DMS79 treated with DMSO at 0.1 percent for 48 hours (cell line): ENCODE measurements at regions not wholly inside any gene's neighbourhood (a gene's known extent, or its start where the extent isn't known, plus 50 kb on each side); places are given as distances from the start of the nearest gene placed in this dataset.

ENCODE experiments used
- DNase-seq: peaks from one replicate; lab custom pipeline; 2025; lab: John Stamatoyannopoulos, UW

DNA sequence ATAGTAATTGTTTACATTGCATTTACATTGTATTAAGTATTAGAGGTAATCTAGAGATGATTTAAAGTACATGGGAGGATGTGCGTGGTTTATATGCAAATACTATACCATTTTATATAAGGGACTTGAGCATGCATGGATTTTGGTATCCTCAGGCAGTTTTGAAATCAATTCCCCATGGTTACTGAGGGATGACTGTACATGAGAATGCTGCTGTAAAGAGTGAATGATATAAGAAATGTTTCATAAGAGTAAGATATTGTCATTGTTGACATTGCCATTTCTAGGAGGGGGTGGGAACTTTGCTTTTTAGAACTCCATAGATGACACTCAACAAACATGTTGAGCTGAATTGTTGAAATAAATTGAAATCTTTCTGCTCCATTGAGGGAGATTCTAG lies 185.0 kb downstream of the SEMA6A start:
- no peak for DNase-seq

- DNase-seq, result no peak
Measured at GRCh38 chr5:116388564-116389258, 185.9 kb downstream of the SEMA6A start.

- DNase-seq, result no peak
Measured at GRCh38 chr5:116387738-116388137, 186.9 kb downstream of the SEMA6A start.

- no peak for DNase-seq
Measured at GRCh38 chr5:116386633-116387032, 188.0 kb downstream of the SEMA6A start.

- DNase-seq, result no peak
Measured at GRCh38 chr5:116382874-116383266, 191.8 kb downstream of the SEMA6A start.

DNA sequence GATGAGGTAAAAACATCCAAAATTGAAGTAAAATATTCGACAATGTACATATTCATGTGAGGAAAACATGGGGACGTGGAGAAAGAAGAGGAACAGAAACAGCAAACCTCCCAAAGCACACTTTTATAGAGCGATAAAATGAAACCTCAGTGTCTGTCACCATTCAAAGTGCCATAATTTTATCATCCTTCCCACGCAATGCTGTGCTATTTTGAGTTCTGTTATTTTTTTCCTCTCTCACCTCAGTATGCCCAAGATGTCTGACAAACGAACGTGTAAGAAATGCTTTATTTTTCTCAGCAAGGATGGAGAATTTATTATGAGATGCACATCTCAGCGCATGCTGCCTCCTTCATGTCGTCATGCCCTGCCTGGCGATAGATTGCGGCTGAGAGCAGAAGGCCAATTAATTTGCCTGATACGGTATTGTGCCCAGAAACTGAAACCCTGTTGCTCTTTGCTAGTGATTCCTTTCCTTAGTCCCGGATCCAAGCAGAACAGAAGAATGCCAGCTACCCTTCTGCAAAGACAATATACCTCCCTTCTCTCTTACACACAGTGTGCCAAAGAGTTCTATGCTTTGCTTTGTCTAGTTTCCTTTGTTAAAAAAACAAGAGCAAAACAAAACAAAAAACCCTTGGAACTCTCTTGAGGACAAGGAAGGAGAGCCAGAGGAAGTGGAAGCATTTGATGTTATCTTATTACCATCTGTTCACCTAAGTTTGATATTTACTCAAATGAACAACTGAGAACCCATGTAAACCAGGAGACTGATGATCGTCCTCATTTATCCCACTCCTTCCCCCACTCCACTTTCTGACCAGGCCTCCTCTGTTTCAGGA lies 192.4 kb downstream of the SEMA6A start:
- DNase-seq, result no peak

DNA sequence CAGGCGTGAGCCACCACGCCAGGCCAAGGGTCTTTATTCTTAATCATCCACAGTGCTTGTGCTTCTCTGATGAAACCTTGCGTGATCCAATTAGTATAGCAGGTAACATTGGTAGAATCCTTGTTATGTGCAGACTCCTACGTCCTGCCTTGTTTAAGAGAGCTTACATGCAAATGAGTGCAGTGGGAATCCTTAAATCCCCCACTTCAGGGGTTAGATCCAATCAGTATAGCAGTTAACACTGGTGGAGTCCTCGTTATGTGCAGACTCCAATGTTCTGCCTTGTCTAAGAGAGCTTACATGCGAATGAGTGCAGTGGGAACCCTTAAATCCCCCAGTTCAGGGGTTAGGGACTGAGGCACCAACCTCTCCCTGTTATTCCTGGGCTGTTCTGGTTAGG lies 193.4 kb downstream of the SEMA6A start:
- no peak for DNase-seq

DNA sequence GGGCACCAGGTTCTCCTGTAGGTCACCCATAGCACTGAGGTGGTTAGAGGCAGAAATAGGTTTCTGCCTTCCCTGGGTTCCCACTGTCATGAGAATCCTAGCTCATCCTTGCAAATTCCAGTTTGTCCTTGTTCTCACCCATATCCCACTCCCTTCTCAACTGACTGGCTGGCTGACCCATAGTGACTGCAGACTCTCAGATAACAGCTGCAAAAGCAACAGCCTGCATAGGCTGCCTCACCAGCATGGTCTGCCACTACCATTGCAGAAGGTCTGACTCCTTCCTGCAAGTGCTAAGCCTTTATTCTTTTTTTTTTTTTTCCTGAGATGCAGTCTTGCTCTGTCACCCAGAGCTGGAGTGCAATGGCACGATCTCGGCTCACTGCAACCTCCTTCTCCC lies 194.0 kb downstream of the SEMA6A start:
- DNase-seq, result no peak

DNA sequence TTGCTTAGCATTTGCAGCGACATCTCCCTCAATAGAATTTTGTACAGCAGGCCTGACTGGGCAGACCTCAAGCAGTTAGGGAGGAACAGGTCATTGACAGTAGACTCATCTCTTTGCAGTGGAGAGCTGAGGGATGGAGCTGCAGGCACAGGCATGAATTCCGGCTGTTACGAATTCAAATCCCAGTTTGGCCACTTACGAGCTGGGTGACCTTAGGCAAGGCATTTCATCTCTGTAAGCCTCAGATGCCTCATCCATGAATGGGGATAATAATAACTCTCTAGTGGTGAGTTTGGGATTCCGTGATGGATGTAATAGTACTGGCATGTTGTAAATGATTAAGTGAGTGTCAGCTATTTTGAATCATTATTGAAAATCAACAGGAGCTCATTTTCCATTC lies 195.3 kb downstream of the SEMA6A start:
- no peak for DNase-seq

DNA sequence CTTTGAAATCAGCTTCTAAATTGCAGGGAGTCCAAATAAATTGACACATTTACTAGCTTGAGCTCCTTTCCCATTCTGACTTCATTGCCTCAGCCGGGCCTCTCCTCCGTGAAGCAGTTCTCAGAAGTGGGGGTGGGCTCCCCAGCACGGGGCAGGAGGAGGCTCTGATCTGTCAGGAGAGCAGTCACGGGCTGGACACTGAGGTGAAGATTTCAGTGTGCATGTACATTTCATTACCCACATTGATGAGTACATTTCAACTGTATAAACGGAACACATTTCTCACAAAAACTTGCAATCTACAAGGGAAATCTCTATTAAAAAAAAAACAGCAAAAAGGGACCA lies 195.9 kb downstream of the SEMA6A start:
- DNase-seq, result no peak

GRCh38 chr5:116378007-116378776 lies 196.4 kb downstream of the SEMA6A start:
- peak; percentile 61 for DNase-seq

- DNase-seq, result no peak
Measured at GRCh38 chr5:116377276-116378006, 197.2 kb downstream of the SEMA6A start.

DNA sequence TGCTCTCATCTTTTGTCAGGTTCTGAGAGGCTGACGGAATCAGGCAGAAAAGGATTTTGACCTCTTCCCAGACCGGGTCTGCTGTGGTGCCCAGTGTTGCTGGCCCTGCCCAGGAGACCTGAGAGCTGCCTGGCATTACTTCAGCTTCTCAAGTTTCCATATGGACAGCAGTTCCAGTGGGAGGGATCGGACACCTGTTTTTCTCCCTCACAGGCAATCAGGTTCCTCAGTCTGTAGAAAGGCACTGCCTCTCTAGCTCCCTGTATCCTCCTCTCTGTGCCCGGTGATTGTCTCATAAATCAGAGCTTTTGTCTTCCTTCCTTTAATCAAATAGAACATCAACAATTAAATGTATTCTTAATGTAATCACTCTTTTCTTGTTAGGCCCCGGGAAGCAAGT lies 198.7 kb downstream of the SEMA6A start:
- no peak for DNase-seq

DNA sequence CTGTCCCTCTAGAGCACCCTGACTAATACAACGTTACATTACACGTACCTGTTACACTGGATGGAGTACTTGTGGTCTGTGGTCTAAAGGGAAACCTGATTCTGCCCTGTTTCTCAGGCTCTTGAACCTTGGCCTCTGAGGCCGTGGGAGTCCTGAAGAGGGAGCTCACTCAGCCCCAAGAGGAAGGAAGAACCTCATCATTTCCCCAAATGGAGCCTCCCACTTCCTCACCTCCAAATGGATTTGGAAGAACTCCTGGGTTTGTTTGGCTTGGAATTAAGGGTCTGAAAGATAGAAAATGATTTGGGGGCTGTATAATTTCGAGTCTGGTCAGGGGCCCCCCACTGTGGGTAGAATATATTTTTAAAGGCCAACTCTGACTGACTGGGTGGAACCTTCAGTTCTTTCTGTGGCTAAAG lies 200.2 kb downstream of the SEMA6A start:
- DNase-seq, result no peak

- DNase-seq, result no peak
Measured at GRCh38 chr5:116372931-116373597, 201.6 kb downstream of the SEMA6A start.

GRCh38 chr5:116371935-116372334 lies 202.7 kb downstream of the SEMA6A start:
- no peak for DNase-seq

DNA sequence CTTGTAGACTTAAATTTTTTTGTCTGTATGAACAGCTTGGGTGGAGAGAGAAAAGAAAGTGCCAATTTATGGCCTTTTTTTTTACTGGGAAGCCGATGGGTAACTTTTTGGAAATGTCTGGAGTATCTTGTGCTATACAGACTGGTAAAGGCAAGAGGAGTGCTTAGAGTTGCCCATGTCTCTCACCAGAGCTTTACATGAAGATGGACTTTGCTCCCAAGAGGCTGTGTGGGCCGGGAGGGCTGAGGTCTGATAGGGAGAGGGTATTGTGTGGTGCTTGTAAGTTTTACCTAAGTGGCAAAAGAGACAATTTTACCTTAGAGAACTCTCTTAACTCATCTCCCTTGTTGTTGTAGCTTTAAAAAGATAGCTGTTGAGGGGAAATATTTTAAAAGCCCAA lies 203.2 kb downstream of the SEMA6A start:
- no peak for DNase-seq

GRCh38 chr5:116370886-116371285 lies 203.7 kb downstream of the SEMA6A start:
- DNase-seq, result peak; percentile 34

DNA sequence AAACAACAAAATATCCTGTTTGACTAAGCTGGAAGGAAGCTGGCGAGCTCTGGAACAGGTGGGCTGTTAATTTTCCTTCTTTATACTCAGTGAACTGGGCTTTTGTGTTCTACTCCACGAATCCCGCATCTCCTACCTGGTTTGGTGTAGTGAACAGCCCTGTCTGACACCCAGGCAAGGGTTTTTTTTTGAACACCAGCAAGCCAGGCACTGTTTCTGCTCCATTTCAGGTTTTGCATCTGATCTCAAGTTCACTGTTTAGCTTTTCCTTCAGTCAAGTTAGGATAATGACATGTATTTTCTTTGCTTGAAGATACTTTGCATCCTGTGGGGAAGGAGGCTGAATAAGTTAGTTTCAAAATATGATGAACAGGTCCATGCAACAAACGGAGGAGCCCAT lies 204.5 kb downstream of the SEMA6A start:
- peak; percentile 65 for DNase-seq

DNA sequence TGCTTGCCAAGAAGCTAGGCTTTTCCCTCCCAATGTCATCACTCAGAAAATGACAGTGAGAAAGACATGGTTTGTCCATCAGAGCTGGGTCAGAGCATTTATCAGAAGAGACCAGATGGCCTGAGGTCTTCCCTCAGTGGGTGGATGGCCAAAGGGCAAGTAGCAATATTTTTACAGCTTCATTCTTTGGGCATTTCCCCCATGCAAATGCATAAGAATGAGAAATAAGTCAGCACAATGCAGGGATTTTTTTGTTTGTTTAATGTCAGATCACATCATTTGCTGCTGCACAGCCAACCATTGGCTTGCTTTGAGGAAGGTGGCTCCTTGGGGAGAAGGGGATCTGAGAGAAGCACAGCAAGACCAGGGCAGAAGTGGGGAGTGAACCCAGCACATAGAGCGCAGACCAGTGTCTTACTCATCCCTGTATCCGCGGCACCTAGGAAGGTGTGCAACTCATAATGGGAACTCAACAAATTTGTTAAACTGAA lies 209.6 kb downstream of the SEMA6A start:
- DNase-seq, result no peak

DNA sequence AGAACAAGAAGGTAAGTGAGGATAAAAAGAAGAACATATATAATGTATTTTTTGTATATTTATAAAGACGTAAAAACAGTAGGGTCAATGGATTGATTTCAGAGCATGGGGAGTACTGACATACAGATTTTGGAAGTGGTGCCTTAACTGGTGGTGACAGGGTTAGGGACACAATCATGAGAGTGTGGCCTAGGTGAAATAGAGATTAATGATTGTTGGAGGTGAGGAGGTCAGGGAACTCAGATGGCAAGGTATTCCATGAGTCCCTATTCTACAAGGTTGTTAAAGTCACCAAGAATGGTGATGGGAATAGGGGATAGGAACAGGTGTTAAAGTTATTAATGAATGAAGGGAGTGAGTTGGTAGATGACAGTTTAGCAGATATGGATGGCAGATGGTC lies 210.8 kb downstream of the SEMA6A start:
- no peak for DNase-seq
